H1 (cell line): ENCODE measurements at regions not wholly inside any gene's neighbourhood (a gene's known extent, or its start where the extent isn't known, plus 50 kb on each side); places are given as distances from the start of the nearest gene placed in this dataset.

Experiments used
- CTCF ChIA-PET: fragments of 300-600 bp; sonication (Branson Sonifier 250); formaldehyde crosslinking; loops from one replicate; lab custom pipeline; 2021; ENCODE audit not compliant: partially characterized antibody; lab: Charles Lee
- POLR2A ChIA-PET: fragments of 300-600 bp; sonication (Branson Sonifier 250); formaldehyde crosslinking; loops from one replicate; lab custom pipeline; 2021; ENCODE audit warnings: inconsistent platforms; ENCODE audit not compliant: partially characterized antibody; lab: Charles Lee
- DNase-seq, 2 experiments: peaks; one replicate each; pipeline versions ENCODE4 v3.0.0 to v3.0.0-alpha.2; 2010 to 2022; ENCODE audit warnings: low spot score in 2 of 2, low read depth in 1 of 2, mixed read lengths in 1 of 2
- FAIRE-seq: peaks from 2 replicates; lab custom pipeline; 2011; peaks lifted over from hg19 to GRCh38; lab: Jason Lieb, UNC
- H2AFZ ChIP-seq: 2 replicates; pipeline ENCODE4 v1.8.1; 2012; ENCODE audit warnings: low read length, inconsistent platforms
- H2AK5ac ChIP-seq: 2 replicates; pipeline ENCODE4 v1.6.1; 2013; ENCODE audit warnings: low read depth, low read length
- H2BK120ac ChIP-seq: replicated peaks from 2 replicates; pipeline ENCODE3; 2013; ENCODE audit warnings: low read depth, low read length, inconsistent platforms
- H2BK12ac ChIP-seq: 2 replicates; pipeline ENCODE4 v1.6.1; 2013; ENCODE audit warnings: low read depth, low read length
- H2BK15ac ChIP-seq: 2 replicates; pipeline ENCODE4 v1.6.1; 2013; ENCODE audit warnings: low read length
- H2BK20ac ChIP-seq: 2 replicates; pipeline ENCODE4 v1.6.1; 2013; ENCODE audit warnings: low read length
- H2BK5ac ChIP-seq: 2 replicates; pipeline ENCODE4 v1.6.1; 2013; ENCODE audit warnings: low read depth, low read length
- H3K14ac ChIP-seq: 2 replicates; pipeline ENCODE4 v1.6.1; 2013; ENCODE audit warnings: inconsistent platforms; ENCODE audit not compliant: insufficient read length
- H3K18ac ChIP-seq: 2 replicates; pipeline ENCODE4 v1.6.1; 2013; ENCODE audit warnings: low read length; ENCODE audit errors: extremely low read depth
- H3K23ac ChIP-seq: 2 replicates; pipeline ENCODE4 v1.6.1; 2013; ENCODE audit warnings: inconsistent platforms; ENCODE audit not compliant: insufficient read length
- H3K23me2 ChIP-seq: 2 replicates; pipeline ENCODE4 v1.6.1; 2013; ENCODE audit warnings: low read depth, low read length
- H3K27ac ChIP-seq: 2 replicates; pipeline ENCODE4 v1.6.1; 2011; ENCODE audit warnings: low read depth, low read length, inconsistent platforms
- H3K27me3 ChIP-seq, 4 experiments: replicated peaks in 1 of 4; 1 replicate in 1 of 4; 2 replicates in 3 of 4; pipeline versions ENCODE4 v1.6.1 to v1.8.1; 2011 to 2013; ENCODE audit warnings: low read length in 3 of 4, mild to moderate bottlenecking in 3 of 4, inconsistent platforms in 2 of 4, mixed read lengths in 2 of 4, moderate library complexity in 1 of 4; ENCODE audit not compliant: control insufficient read depth in 3 of 4, insufficient read depth in 3 of 4; ENCODE audit errors: extremely low read depth in 1 of 4
- H3K36me3 ChIP-seq, 4 experiments: 2 replicates each; pipeline versions ENCODE4 v1.6.1 to v1.8.1; 2011 to 2013; ENCODE audit warnings: mild to moderate bottlenecking in 4 of 4, low read length in 3 of 4, moderate library complexity in 2 of 4, control low read depth in 1 of 4, inconsistent platforms in 1 of 4; ENCODE audit not compliant: insufficient read depth in 4 of 4, control insufficient read depth in 2 of 4
- H3K4ac ChIP-seq: replicated peaks from 2 replicates; pipeline ENCODE3; 2013; ENCODE audit warnings: low read length, low read depth, mixed read lengths, inconsistent platforms; ENCODE audit not compliant: insufficient read length
- H3K4me1 ChIP-seq, 4 experiments: replicated peaks in 1 of 4; 1 replicate in 1 of 4; 2 replicates in 3 of 4; pipeline versions ENCODE4 v1.6.1 to v1.8.1; 2011 to 2013; ENCODE audit warnings: low read length in 3 of 4, inconsistent platforms in 2 of 4, mixed read lengths in 1 of 4; ENCODE audit not compliant: insufficient read depth in 4 of 4, control insufficient read depth in 3 of 4
- H3K4me2 ChIP-seq, 2 experiments: 2 replicates each; pipeline versions ENCODE4 v1.6.1 to v1.8.1; 2011 to 2013; ENCODE audit warnings: low read depth in 2 of 2, low read length in 2 of 2, control low read depth in 1 of 2, inconsistent platforms in 1 of 2, mild to moderate bottlenecking in 1 of 2; ENCODE audit not compliant: insufficient read depth in 1 of 2
- H3K4me3 ChIP-seq, 4 experiments: fragments of 200-600, 300-600 bp in 1 of 4; sonication (generic), shearing (Covaris generic), sonication (Bioruptor Twin) in 1 of 4; 2 replicates each; pipeline versions ENCODE4 v1.5.1 to v1.8.1; 2011 to 2016; ENCODE audit warnings: low read length in 4 of 4, low read depth in 3 of 4, control low read depth in 2 of 4, inconsistent platforms in 2 of 4, mild to moderate bottlenecking in 2 of 4, mixed read lengths in 1 of 4, moderate library complexity in 1 of 4; ENCODE audit not compliant: insufficient read depth in 2 of 4; ENCODE audit errors: extremely low read depth in 1 of 4
- H3K56ac ChIP-seq: replicated peaks from 2 replicates; pipeline ENCODE3; 2013; ENCODE audit warnings: low read depth, mild to moderate bottlenecking, mixed read lengths, low read length, inconsistent platforms; ENCODE audit not compliant: insufficient read length
- H3K79me1 ChIP-seq: 2 replicates; pipeline ENCODE4 v1.6.1; 2013; ENCODE audit warnings: low read depth, low read length, control low read depth
- H3K79me2 ChIP-seq, 2 experiments: 2 replicates each; pipeline versions ENCODE4 v1.6.1 to v1.8.1; 2012 to 2013; ENCODE audit warnings: low read length in 2 of 2, mild to moderate bottlenecking in 2 of 2, inconsistent platforms in 1 of 2; ENCODE audit not compliant: insufficient read depth in 2 of 2, control insufficient read depth in 1 of 2
- H3K9ac ChIP-seq, 4 experiments: replicated peaks in 1 of 4; 1 replicate in 1 of 4; 2 replicates in 3 of 4; pipeline versions ENCODE4 v1.6.1 to v1.8.1; 2011 to 2013; ENCODE audit warnings: low read depth in 3 of 4, low read length in 3 of 4, control low read depth in 2 of 4, mild to moderate bottlenecking in 2 of 4, moderate library complexity in 2 of 4, inconsistent platforms in 1 of 4; ENCODE audit errors: extremely low read depth in 1 of 4
- H3K9me3 ChIP-seq, 2 experiments: 2 replicates each; pipeline versions ENCODE4 v1.6.1 to v1.8.1; 2012 to 2013; ENCODE audit warnings: mild to moderate bottlenecking in 2 of 2, moderate library complexity in 2 of 2, control low read depth in 1 of 2, inconsistent platforms in 1 of 2, low read depth in 1 of 2, low read length in 1 of 2, mixed read lengths in 1 of 2; ENCODE audit not compliant: insufficient read depth in 2 of 2
- H4K20me1 ChIP-seq, 2 experiments: replicated peaks in 1 of 2; 2 replicates each; pipeline versions ENCODE3 to v1.8.1; 2011 to 2013; ENCODE audit warnings: inconsistent platforms in 2 of 2, low read length in 2 of 2, mild to moderate bottlenecking in 1 of 2; ENCODE audit not compliant: insufficient read depth in 2 of 2, control insufficient read depth in 1 of 2
- H4K5ac ChIP-seq: 2 replicates; pipeline ENCODE4 v1.6.1; 2013; ENCODE audit warnings: low read length, low read depth, mixed read lengths, inconsistent platforms; ENCODE audit not compliant: insufficient read length
- H4K8ac ChIP-seq: 2 replicates; pipeline ENCODE4 v1.8.0; 2013; ENCODE audit warnings: mild to moderate bottlenecking, moderate library complexity, low read length, inconsistent platforms; ENCODE audit not compliant: insufficient read depth; ENCODE audit errors: extremely low read depth
- H4K91ac ChIP-seq: replicated peaks from 2 replicates; pipeline ENCODE3; 2013; ENCODE audit warnings: low read length, mixed read lengths, inconsistent platforms; ENCODE audit not compliant: insufficient read length
- E2F6 ChIP-seq: IDR thresholded peaks from 2 replicates; pipeline ENCODE4 v1.6.1; 2012; ENCODE audit warnings: inconsistent platforms
- GABPA ChIP-seq: IDR thresholded peaks from 2 replicates; pipeline ENCODE4 v1.6.1; 2011; ENCODE audit warnings: mild to moderate bottlenecking, low read length, moderate library complexity, borderline replicate concordance; ENCODE audit not compliant: insufficient read depth
- WGBS, 2 experiments: shearing (Covaris generic) in 1 of 2; methylation state at CpG; one replicate each; pipeline versions ENCODE4 v1.1.6 to v1.1.7; 2013 to 2015; ENCODE audit warnings: low lambda C conversion rate in 2 of 2, mixed read lengths in 2 of 2, inconsistent platforms in 1 of 2, low coverage in 1 of 2, missing lambda C conversion rate in 1 of 2; ENCODE audit not compliant: insufficient replicate concordance in 2 of 2, insufficient coverage in 1 of 2, insufficient read length in 1 of 2; ENCODE audit errors: extremely low coverage in 1 of 2, missing lambda C conversion rate in 1 of 2; 5-methylcytosine and 5-hydroxymethylcytosine counted together

DNA sequence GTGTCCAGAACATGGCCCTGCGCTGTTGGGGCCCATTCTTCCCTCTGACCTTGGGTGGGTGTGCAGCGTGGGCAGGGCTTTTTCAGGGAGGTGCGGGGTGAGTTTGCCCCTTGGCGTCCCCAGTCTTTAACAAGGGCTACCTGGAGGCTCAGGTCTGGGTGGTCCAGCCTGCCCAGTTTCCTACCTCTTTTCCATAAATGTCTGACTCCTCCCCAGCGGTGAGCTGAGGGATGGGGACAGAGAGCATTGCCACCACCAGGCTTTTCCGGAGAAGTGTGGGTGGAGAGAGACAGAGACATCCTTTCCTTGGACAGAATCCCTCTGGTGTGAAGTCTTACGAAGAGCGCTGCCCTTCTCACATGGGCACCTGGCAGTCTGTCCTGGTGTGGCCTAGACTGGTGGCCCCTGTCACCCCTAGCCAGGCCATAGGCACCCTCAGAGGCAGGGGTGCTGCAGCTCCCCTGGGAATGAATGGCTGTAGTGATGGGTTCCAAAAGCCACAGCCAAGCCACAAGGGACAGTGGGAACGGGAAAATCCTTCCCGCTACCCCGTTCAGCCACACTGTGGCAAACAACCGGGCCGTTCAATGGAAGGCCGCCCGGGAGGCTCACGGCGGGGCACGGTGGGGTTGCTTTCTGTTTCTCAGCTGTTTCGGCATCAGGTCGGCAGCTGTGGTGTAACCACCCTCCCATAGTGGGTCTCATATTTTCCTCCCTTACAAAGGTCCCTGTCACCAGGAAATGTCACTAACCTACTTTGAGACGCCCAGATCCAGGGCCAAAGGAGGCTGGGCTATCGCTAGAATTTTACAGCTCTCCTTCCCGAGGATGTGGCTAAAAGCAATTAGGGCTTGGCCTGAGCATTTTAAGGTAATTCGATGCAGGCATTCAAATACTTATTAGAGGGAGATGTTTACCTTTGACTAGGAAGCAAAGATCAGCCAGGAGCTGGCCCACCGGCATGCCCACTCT is 61.9 kb upstream of the GSE1 start:
- Histone ChIP-seq H3K23ac (no peak overlapping the region), H3K9ac (no peak overlapping the region), H2BK12ac (peak overlapping the region; percentile 10; the same call in 1 of the 2 replicates), H3K4me3 (no peak overlapping the region), H2BK5ac (peak overlapping the region; percentile 52; the same call in 1 of the 2 replicates), H3K56ac (no peak overlapping the region), H2AFZ (no peak overlapping the region), H3K27ac (no peak overlapping the region), H3K23me2 (peaks cover 22% of the 10 kb centered on the region; the same call in 1 of the 2 replicates), H2BK15ac (0 out of 2 replicates have a peak overlapping the region, but pooled peaks have one; percentile 2), H3K4ac (no peak overlapping the region), H3K27me3 (no peaks in the 10 kb centered on the region; a peak in 1 of 7 replicates), H3K9me3 (no peaks in the 10 kb centered on the region), H3K14ac (no peak overlapping the region), H4K20me1 (no peaks in the 10 kb centered on the region), H4K91ac (peak overlapping the region; percentile 6), H2BK20ac (peak overlapping the region; percentile 5; the same call in 1 of the 2 replicates), H3K79me2 (no peaks in the 10 kb centered on the region), H4K8ac (no peak overlapping the region), H3K36me3 (no peaks in the 10 kb centered on the region), H2AK5ac (no peak overlapping the region; the same call in 1 of the 2 replicates), H2BK120ac (no peak overlapping the region), H3K79me1 (no peaks in the 10 kb centered on the region; the same call in 1 of the 2 replicates), H3K4me1 (peaks cover 0 to 16% (median 14%) of the 10 kb centered on the region in 4 experiments; a peak in 6 of 7 replicates), H3K4me2 (no peak overlapping the region; a peak in 1 of 4 replicates), H3K18ac (peak overlapping the region; percentile 38; the same call in 1 of the 2 replicates), H4K5ac (no peak overlapping the region)
- DNase-seq (peak in 1 of 2 experiments; percentile 53), FAIRE-seq (no peak)
- WGBS, 2 experiments = 87% methylated on average over 24 of the region's 25 CpGs; no CpG with 5 or more reads in 1 of the 2 experiments
- TF ChIP-seq E2F6 = 0 out of 2 replicates have a peak, but pooled peaks have one; percentile 6
- no peak; the same call in 1 of the 2 replicates for TF ChIP-seq GABPA
- ChIA-PET POLR2A (interaction anchor here (0.7 to 4.3 kb wide), 8 partner anchors 10 to 61 kb away, joined by 3 to 29 read pairs (median 4); partner anchors contain the start of gene GSE1), CTCF (interaction anchor here (0.8 to 7.3 kb wide), 49 partner anchors 8 to 276 kb away, joined by 3 to 76 read pairs (median 5); no protein-coding TSS in a partner anchor)
